GM19043 (cell line): ENCODE measurements at regions not wholly inside any gene's neighbourhood (a gene's known extent, or its start where the extent isn't known, plus 50 kb on each side); places are given as distances from the start of the nearest gene placed in this dataset.
"Not testable (repeated sequence)": the region's sequence is repeated elsewhere in the genome, so short reads cannot be mapped to it uniquely, and the experiment has no call there.

Experiments used
- ATAC-seq: cut with Tn5 transposase; IDR thresholded peaks from one replicate; pipeline ENCODE4 v1.9.1; 2021; ENCODE audit warnings: low read depth; ENCODE audit not compliant: unreplicated experiment

DNA sequence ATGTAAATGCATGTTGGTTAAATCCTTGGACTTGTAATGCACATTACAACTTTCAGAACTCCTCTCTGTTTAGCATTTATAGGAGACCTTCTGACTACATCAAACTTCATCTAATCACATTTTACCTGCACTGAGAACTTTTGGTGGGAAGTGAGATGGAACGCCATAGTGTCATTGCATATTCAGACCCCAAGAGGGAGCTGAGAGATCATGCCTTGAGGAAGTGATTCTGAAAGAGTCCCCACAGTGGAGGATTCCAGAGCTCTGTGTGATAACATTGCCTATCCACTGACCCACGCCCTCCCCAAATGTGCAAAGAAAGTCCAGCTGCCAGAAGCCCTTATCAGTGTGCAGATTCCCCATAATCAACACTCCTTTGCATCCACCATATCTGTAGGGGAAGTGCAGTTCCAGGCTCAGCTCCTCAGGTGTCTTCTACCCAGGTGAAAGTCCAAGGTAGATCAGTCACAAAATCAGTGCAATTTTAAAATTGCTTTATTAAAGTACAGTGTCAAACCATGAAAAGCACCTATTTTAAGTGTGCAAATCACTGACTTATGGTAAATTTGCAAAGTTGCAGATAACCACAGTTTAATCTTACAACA, 212.4 kb downstream of the RPIA start:
- ATAC-seq = no peak

GRCh38 chr2:88913280-88913679, 221.8 kb downstream of the RPIA start:
- no peak for ATAC-seq

DNA sequence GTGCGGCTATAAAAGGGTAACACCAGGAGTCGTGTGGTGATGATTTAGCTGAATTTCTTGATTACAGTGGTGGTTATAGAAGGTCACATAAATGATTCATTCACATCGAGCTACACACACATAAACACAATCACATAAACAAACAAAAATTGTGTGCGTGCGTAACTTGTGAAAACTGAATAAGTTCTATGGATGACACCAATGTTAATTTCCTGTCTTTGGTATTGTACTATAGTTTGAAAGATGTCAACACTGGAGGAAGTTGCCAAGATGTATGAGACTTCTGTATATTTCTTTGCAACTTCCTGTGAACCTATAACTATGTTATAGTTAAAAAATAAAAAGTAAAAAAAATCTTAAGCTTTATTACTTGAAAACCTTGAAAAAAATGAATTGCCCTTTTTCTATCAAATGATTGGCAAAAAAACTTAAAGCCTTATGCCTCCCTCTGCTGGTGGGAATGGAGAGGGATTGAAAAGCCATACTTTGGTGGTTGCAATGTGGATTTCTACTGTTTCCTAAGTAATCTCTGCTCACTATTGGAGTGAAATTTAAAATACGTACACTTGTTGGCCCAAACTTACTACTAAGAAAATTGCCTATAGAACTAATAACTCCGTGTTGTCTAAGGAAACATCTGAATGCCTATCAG, 227.7 kb downstream of the RPIA start:
- no peak for ATAC-seq

DNA sequence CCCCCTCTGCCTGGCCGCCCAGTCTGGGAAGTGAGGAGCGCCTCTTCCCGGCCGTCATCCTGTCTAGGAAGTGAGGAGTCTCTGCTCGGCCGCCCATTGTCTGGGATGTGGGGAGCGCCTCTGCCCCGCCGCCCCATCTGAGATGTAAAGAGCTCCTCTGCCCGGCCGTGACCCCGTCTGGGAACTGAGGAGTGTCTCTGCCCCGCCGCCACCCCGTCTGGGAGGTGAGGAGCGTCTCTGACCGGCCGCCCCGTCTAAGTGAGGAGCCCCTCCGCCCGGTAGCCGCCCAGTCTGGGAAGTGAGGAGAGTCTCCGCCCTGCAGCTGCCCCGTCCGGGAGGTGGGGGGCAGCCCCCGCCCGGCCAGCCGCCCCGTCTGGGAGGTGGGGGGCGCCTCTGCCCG, 228.9 kb downstream of the RPIA start:
- ATAC-seq = not testable (repeated sequence)

DNA sequence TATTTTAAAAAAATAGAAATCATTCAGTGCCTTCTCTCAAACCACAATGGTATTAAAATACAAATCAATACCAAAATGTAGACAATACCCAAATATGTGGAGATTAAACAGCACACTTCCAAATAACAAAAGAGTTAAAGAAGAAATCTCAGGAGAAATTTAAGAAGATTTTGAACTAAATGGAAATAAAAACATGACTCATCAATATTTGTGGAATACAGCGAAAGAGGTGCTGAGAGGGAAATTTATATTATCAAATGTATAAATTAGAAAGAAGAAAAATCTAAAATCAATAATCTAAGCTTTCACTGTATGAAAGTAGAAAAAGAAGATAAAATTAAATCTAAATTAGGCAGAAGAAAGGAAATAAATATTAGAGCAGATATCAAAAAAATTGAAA, 233.1 kb downstream of the RPIA start:
- no peak for ATAC-seq

DNA sequence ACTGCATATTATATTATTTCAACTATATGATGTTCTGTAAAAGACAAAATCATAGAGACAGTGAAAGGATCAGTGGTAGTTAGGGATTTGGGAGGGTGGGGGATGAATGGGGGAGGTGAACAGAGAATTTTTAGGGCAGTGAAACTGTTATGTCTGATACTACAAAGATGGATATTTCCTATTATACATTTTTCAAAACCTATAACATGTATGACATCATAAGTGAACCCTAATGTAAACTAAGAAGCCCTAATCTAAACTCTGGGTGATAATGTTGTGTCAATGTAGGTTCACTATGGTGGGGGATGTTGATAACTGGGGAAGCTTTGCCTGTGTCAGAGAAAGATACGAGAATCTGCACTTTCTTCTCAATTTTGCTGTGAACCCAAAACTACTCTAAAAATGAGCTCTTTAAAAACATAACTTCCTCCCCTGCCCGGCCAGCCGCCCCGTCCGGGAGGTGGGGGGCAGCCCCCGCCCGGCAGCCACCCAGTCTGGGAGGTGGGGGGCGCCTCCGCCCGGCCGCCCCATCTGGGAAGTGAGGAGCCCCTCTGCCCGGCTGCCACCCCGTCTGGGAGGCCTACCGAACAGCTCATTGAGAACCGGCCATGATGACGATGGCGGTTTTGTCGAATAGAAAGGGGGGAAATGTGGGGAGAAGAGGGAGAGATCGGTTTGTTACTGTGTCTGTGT, 234.4 kb downstream of the RPIA start:
- no peak for ATAC-seq

DNA sequence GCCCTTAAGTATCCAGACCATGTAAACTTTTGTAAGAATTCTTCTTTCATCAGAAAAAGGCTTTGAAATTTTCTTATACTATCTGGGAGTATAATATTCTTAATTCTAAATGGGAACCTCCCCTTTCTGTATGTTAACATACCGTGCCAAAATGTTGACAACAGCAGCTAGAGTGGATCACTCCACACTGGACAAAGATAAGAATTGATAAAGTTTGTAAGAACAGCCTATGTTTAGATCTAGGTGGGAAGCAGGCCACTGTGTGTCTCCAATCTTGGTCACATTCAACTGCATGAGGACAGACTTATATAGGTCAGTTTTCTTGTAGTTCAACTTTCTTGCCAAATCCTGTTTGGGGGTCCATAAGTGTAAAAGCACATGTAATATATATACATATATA, 235.7 kb downstream of the RPIA start:
- ATAC-seq = no peak

DNA sequence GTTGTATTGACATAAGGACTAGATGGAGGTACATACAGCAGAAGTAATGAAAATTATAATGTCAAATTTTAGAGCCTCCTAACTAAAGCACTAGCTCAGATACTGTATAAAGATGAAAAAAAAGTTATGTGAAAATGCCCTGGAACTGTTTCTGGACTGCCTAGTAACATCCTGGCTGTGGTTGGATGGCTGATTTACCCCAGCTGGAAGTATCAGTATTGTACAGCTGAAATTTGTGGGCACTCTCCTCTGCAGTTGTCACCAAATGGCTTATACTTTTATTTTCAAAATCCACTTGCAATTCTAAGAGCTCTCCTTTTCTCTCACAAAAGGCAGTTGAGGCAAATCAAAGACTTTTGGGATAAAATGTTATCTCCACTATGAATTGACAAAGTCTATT, 239.2 kb downstream of the RPIA start:
- ATAC-seq = no peak

GRCh38 chr2:88932686-88933085, 241.2 kb downstream of the RPIA start:
- no peak for ATAC-seq

DNA sequence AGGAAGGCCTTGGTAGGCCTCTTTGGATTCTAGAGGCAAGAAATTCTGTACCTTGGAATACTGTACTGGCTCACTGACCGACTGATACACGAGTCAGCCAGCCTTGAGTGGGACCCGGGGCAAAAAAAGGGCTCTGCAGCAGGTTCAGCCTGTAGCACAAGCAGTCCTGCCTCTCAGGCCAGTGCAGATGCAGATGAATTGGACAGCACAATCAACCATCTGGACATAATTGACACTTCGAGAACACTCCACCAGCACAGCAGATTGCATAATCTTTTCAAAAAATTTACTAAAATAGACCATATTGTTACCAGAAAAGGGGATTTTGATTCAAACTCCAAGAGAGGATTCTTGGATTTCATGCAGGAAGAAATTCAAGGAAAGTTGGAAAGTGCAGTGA, 241.6 kb downstream of the RPIA start:
- ATAC-seq = no peak

DNA sequence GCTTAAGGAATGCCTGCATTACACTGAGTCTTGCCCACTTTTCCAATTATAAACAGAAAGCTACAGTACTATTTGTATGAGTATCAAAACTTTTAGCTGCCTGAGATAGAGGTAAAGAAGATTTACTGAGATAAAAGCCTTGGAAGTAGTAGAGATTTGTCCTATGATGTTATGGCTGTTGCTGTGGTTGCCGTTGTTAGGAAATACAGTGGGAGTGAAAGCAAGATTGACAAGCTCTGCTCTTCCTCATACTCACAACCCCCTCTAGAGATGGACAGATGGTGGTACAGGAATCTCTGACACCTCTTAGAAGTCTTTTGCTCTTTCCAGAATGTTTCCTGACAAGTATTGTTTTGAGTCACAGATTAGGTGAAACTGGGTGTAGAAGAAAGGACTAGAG, 242.5 kb downstream of the RPIA start:
- no peak for ATAC-seq

- not testable (repeated sequence) for ATAC-seq
Observed at GRCh38 chr2:88941178-88941577, 249.7 kb downstream of the RPIA start.

- no peak for ATAC-seq
Observed at GRCh38 chr2:88942798-88943197, 251.3 kb downstream of the RPIA start.

DNA sequence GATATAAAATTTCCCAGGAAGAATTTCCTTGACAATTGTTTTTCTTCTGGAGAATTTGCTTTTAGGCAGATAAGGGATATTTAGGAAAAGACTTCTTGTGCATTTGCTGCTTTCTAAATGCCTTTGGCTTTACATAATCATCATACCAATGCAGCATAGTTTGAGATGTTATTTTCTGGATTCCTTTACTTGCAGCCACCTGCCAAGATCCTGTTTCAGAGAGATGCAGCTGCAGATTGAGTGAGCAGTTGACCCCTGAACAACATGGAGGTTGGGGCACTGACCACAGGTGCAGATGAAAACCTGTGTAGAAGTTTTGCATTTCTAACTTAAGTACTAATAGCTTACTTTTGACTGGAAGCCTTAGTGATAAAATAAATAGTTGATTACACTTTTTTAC, 257.9 kb downstream of the RPIA start:
- ATAC-seq = no peak

GRCh38 chr2:88950010-88950409, 258.5 kb downstream of the RPIA start:
- no peak for ATAC-seq

GRCh38 chr2:88955607-88956006, 264.1 kb downstream of the RPIA start:
- ATAC-seq = no peak

DNA sequence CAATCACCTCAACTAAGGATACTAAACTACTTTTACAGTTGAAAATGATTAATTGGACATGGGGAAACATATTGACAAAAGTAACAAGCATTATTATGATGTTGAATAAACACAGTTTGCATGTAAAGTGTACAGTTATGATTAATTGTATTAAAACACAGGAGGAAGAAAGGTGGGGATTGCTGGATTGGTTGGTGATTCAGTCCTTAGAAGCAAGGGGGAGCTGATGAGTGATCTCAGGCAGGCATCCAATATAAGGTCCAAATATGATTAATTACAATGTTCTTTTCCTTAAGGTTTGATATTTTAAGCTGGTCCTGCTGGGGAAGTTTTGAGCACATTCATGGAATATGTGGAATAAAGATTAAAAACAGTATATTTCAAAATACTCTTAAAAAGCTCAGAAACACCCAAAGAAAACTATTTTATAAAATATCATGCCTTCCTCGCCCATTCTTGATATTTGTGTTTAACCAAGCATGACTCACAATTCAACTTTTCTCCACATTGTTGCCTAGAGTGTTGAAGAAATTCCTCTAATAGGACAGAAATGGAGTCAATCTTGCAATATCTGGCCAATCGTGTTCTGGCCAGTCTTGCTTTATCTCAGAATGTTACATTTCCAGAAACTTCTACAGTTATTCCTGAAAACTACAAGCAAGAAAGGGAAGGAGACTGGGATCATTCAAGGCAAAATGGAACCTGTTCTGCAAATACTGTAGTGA, 268.2 kb downstream of the RPIA start:
- ATAC-seq = no peak

- not testable (repeated sequence) for ATAC-seq
Observed at GRCh38 chr2:88961323-88961722, 269.9 kb downstream of the RPIA start.

- no peak for ATAC-seq
Observed at GRCh38 chr2:88967844-88968243, 276.4 kb downstream of the RPIA start.

- not testable (repeated sequence) for ATAC-seq
Observed at GRCh38 chr2:88978011-88978410, 286.5 kb downstream of the RPIA start.

DNA sequence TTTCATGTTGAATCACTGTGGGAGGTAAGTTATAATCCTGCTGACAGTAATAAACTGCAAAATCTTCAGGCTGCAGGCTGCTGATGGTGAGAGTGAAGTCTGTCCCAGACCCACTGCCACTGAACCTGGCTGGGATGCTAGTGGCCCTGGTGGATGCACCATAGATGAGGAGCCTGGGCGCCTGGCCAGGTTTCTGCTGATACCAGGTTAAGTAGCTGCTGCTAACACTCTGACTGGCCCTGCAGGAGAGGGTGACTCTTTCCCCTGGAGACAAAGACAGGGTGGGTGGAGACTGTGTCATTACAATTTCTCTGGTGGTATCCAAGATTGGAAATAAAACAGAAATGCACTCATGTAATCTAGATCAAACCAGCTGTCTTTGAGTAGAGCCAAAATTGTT, 287.0 kb downstream of the RPIA start:
- ATAC-seq = not testable (repeated sequence)
